ENCODE measurements at regions not wholly inside any gene's neighbourhood (a gene's known extent, or its start where the extent isn't known, plus 50 kb on each side); places are given as distances from the start of the nearest gene placed in this dataset.

- DNase-seq (ENCODE audit: insufficient read length, low spot score) (no peak), FAIRE-seq (no peak)
- no peak for TF ChIP-seq POLR2A (IDR thresholded peaks at IDR 0.05; ENCODE audit: low read depth, low read length)
- no peak for TF ChIP-seq POU2F2 (IDR thresholded peaks at IDR 0.05; ENCODE audit: low read depth, low read length)
- no peak for TF ChIP-seq POLR2AphosphoS5 (IDR thresholded peaks at IDR 0.05; ENCODE audit: low read depth, low read length)
- TF ChIP-seq SPI1 (IDR thresholded peaks at IDR 0.05; ENCODE audit: low read depth, low read length) = no peak
- no peak for TF ChIP-seq TAF1 (IDR thresholded peaks at IDR 0.05; ENCODE audit: low read depth, low read length)
- TF ChIP-seq PAX5 (IDR thresholded peaks at IDR 0.05; ENCODE audit: insufficient read depth, low read length, severe bottlenecking) = no peak
Measured at GRCh38 chr10:107715565-107715964, 551.1 kb upstream of the SORCS1 start.

- DNase-seq (ENCODE audit: insufficient read length, low spot score) (no peak), FAIRE-seq (no peak)
- TF ChIP-seq TAF1 (IDR thresholded peaks at IDR 0.05; ENCODE audit: low read depth, low read length) (no peak), POLR2A (IDR thresholded peaks at IDR 0.05; ENCODE audit: low read depth, low read length) (no peak), POU2F2 (IDR thresholded peaks at IDR 0.05; ENCODE audit: low read depth, low read length) (no peak), SPI1 (IDR thresholded peaks at IDR 0.05; ENCODE audit: low read depth, low read length) (no peak), POLR2AphosphoS5 (IDR thresholded peaks at IDR 0.05; ENCODE audit: low read depth, low read length) (no peak), PAX5 (IDR thresholded peaks at IDR 0.05; ENCODE audit: insufficient read depth, low read length, severe bottlenecking) (no peak)
Measured at GRCh38 chr10:107708981-107709380, 544.5 kb upstream of the SORCS1 start.

GRCh38 chr10:107706096-107706725 lies 541.7 kb upstream of the SORCS1 start:
- DNase-seq (ENCODE audit: insufficient read length, low spot score) = no peak
- FAIRE-seq = no peak
- no peak for TF ChIP-seq SPI1 (IDR thresholded peaks at IDR 0.05; ENCODE audit: low read depth, low read length)
- TF ChIP-seq POLR2AphosphoS5 (IDR thresholded peaks at IDR 0.05; ENCODE audit: low read depth, low read length) = no peak
- TF ChIP-seq PAX5 (IDR thresholded peaks at IDR 0.05; ENCODE audit: insufficient read depth, low read length, severe bottlenecking) = no peak
- TF ChIP-seq TAF1 (IDR thresholded peaks at IDR 0.05; ENCODE audit: low read depth, low read length) = no peak
- TF ChIP-seq POU2F2 (IDR thresholded peaks at IDR 0.05; ENCODE audit: low read depth, low read length) = no peak
- no peak for TF ChIP-seq POLR2A (IDR thresholded peaks at IDR 0.05; ENCODE audit: low read depth, low read length)

DNA sequence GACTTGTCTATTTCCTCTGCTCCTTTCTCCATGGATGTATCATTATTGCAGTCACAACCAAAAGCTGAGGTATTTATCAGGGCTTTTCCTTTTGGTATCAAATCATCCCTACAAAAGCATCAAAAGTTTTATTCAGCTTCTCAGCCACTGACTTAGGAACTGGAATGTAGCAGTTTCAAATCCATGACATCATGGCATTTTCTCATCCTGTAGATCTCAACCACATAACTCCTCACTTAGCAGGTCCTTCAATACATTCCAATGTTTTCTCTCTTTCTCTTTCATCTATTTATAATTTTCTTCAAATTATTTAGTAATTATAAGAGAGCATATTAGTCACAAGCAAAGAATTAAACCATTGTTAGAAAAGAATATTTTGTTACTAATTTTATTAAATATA lies 537.4 kb upstream of the SORCS1 start:
- TF ChIP-seq POLR2AphosphoS5 (IDR thresholded peaks at IDR 0.05; ENCODE audit: low read depth, low read length) (no peak), POLR2A (IDR thresholded peaks at IDR 0.05; ENCODE audit: low read depth, low read length) (no peak), POU2F2 (IDR thresholded peaks at IDR 0.05; ENCODE audit: low read depth, low read length) (no peak), SPI1 (IDR thresholded peaks at IDR 0.05; ENCODE audit: low read depth, low read length) (no peak), TAF1 (IDR thresholded peaks at IDR 0.05; ENCODE audit: low read depth, low read length) (no peak)
- DNase-seq (ENCODE audit: insufficient read length, low spot score) = no peak
- FAIRE-seq = no peak

DNA sequence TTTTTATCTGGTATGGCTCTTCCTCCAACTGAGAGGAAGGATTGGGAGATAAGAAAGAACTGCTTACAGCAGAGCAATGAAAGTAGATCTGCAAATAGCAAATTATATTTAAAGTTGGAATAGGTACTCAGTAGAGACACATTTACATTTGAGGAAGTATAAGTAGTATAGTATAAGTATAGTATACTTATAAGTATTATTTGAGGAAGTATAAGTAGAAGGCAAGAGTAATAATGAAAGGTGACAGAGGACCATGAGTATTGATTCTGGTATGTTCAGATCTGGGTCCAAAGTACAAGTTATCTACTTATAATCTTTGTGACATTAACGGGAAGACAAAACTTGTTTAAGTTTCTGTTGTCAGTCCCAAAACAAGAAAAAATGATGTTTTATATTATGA lies 527.6 kb upstream of the SORCS1 start:
- TF ChIP-seq TAF1 (IDR thresholded peaks at IDR 0.05; ENCODE audit: low read depth, low read length) (no peak), POLR2A (IDR thresholded peaks at IDR 0.05; ENCODE audit: low read depth, low read length) (no peak), SPI1 (IDR thresholded peaks at IDR 0.05; ENCODE audit: low read depth, low read length) (no peak), POU2F2 (IDR thresholded peaks at IDR 0.05; ENCODE audit: low read depth, low read length) (no peak), PAX5 (IDR thresholded peaks at IDR 0.05; ENCODE audit: insufficient read depth, low read length, severe bottlenecking) (no peak), POLR2AphosphoS5 (IDR thresholded peaks at IDR 0.05; ENCODE audit: low read depth, low read length) (no peak)
- no peak for FAIRE-seq
- no peak for DNase-seq (ENCODE audit: insufficient read length, low spot score)

- TF ChIP-seq SPI1 (IDR thresholded peaks at IDR 0.05; ENCODE audit: low read depth, low read length) (no peak), POLR2AphosphoS5 (IDR thresholded peaks at IDR 0.05; ENCODE audit: low read depth, low read length) (no peak), TAF1 (IDR thresholded peaks at IDR 0.05; ENCODE audit: low read depth, low read length) (no peak), PAX5 (IDR thresholded peaks at IDR 0.05; ENCODE audit: insufficient read depth, low read length, severe bottlenecking) (no peak), POU2F2 (IDR thresholded peaks at IDR 0.05; ENCODE audit: low read depth, low read length) (no peak), POLR2A (IDR thresholded peaks at IDR 0.05; ENCODE audit: low read depth, low read length) (no peak)
- DNase-seq (ENCODE audit: insufficient read length, low spot score) (peak; percentile 2), FAIRE-seq (no peak)
Measured at GRCh38 chr10:107689323-107689722, 524.8 kb upstream of the SORCS1 start.

GRCh38 chr10:107687701-107688100 lies 523.2 kb upstream of the SORCS1 start:
- TF ChIP-seq PAX5 (IDR thresholded peaks at IDR 0.05; ENCODE audit: insufficient read depth, low read length, severe bottlenecking) = no peak
- no peak for TF ChIP-seq SPI1 (IDR thresholded peaks at IDR 0.05; ENCODE audit: low read depth, low read length)
- no peak for TF ChIP-seq POLR2A (IDR thresholded peaks at IDR 0.05; ENCODE audit: low read depth, low read length)
- TF ChIP-seq POLR2AphosphoS5 (IDR thresholded peaks at IDR 0.05; ENCODE audit: low read depth, low read length) = no peak
- no peak for TF ChIP-seq POU2F2 (IDR thresholded peaks at IDR 0.05; ENCODE audit: low read depth, low read length)
- no peak for TF ChIP-seq TAF1 (IDR thresholded peaks at IDR 0.05; ENCODE audit: low read depth, low read length)
- FAIRE-seq (no peak), DNase-seq (ENCODE audit: insufficient read length, low spot score) (no peak)

DNA sequence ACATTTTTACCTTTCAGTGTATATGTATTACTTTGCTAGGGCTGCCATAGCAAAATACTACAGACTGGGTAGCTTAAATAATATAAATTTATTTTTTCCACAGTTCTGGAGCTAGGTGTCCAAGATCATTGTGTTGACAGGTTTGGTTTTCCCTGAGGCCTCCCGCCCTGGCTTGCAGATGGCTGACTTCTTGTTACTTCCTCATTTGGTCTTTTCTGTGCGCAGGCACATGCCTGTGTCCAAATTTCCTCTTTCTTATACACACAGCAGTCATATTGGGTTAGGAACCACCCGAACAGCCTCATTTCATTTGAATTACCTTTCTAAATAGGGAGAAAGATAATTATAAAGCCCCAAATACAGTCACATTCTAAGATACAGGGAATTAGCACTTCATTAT lies 521.6 kb upstream of the SORCS1 start:
- no peak for TF ChIP-seq POLR2A (IDR thresholded peaks at IDR 0.05; ENCODE audit: low read depth, low read length)
- TF ChIP-seq TAF1 (IDR thresholded peaks at IDR 0.05; ENCODE audit: low read depth, low read length) = no peak
- no peak for TF ChIP-seq PAX5 (IDR thresholded peaks at IDR 0.05; ENCODE audit: insufficient read depth, low read length, severe bottlenecking)
- no peak for TF ChIP-seq POLR2AphosphoS5 (IDR thresholded peaks at IDR 0.05; ENCODE audit: low read depth, low read length)
- 0 out of 2 replicates have a peak, but pooled peaks have one; percentile 21 for TF ChIP-seq SPI1 (IDR thresholded peaks at IDR 0.05; ENCODE audit: low read depth, low read length)
- FAIRE-seq (no peak), DNase-seq (ENCODE audit: insufficient read length, low spot score) (no peak)

GRCh38 chr10:107671960-107672359 lies 507.5 kb upstream of the SORCS1 start:
- DNase-seq (ENCODE audit: insufficient read length, low spot score) (no peak), FAIRE-seq (no peak)
- TF ChIP-seq PAX5 (IDR thresholded peaks at IDR 0.05; ENCODE audit: insufficient read depth, low read length, severe bottlenecking) = no peak

DNA sequence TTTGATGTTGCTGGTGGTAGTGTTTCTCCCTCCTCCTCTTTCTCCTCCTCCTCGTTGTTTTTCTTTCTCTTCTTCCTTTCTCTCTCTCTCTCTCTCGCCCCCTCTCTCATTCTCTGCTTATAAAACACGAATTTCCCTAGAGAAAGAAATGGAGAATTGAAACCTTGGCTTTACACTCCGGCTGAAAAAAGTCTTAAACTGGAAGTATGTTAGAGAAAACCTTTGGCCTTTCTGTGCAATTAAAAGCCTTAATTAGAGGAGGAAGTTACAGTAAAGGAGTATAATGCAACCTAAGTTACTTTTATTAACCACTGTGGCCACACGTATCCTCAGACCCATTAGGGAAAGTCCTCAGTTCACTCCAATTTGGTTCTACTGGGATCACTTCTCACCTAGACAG lies 501.7 kb upstream of the SORCS1 start:
- no peak for TF ChIP-seq POLR2AphosphoS5 (IDR thresholded peaks at IDR 0.05; ENCODE audit: low read depth, low read length)
- no peak for TF ChIP-seq POLR2A (IDR thresholded peaks at IDR 0.05; ENCODE audit: low read depth, low read length)
- no peak for TF ChIP-seq SPI1 (IDR thresholded peaks at IDR 0.05; ENCODE audit: low read depth, low read length)
- no peak for TF ChIP-seq PAX5 (IDR thresholded peaks at IDR 0.05; ENCODE audit: insufficient read depth, low read length, severe bottlenecking)
- TF ChIP-seq POU2F2 (IDR thresholded peaks at IDR 0.05; ENCODE audit: low read depth, low read length) = no peak
- no peak for TF ChIP-seq TAF1 (IDR thresholded peaks at IDR 0.05; ENCODE audit: low read depth, low read length)
- FAIRE-seq (no peak), DNase-seq (ENCODE audit: insufficient read length, low spot score) (no peak)
